PC-3 (cell line): ENCODE measurements at regions not wholly inside any gene's neighbourhood (a gene's known extent, or its start where the extent isn't known, plus 50 kb on each side); places are given as distances from the start of the nearest gene placed in this dataset.

Experiments
- ATAC-seq: fragments of 200-7000 bp; cut with Tn5 transposase; 2 replicates; pipeline ENCODE4 v1.9.1; 2020; ENCODE audit warnings: mild to moderate bottlenecking, moderate library complexity
- BruUV-seq: library from RNA; stranded (reverse); fragments of 400-500 nt; replicated peaks from 2 replicates; lab custom pipeline; 2021; lab: Mats Ljungman, UMichigan
- CTCF ChIA-PET: fragments of 300-600 bp; sonication (Branson Sonifier 250); formaldehyde crosslinking; loops from one replicate; lab custom pipeline; 2022; ENCODE audit warnings: antibody characterized with exemption; lab: Charles Lee
- POLR2A ChIA-PET: fragments of 300-600 bp; sonication (Branson Sonifier 250); formaldehyde crosslinking; loops from one replicate; lab custom pipeline; 2022; ENCODE audit warnings: antibody characterized with exemption; ENCODE audit not compliant: unreplicated experiment; lab: Charles Lee
- DNase-seq: peaks from one replicate; pipeline ENCODE4 v3.0.0-alpha.2; 2015
- H2AFZ ChIP-seq: fragments of 300-600 bp; sonication (generic); 2 replicates; pipeline ENCODE4 v1.6.0; 2016; ENCODE audit warnings: antibody characterized with exemption, low read length
- H3F3A ChIP-seq: fragments of 300-600 bp; sonication (generic); one replicate; pipeline ENCODE4 v1.6.0; 2017; ENCODE audit warnings: antibody characterized with exemption, low read length, control low read depth, mild to moderate bottlenecking; ENCODE audit not compliant: unreplicated experiment
- H3K27ac ChIP-seq: fragments of 300-600 bp; sonication (generic); 2 replicates; pipeline ENCODE4 v1.5.1; 2016; ENCODE audit warnings: mild to moderate bottlenecking, low read length
- H3K27me3 ChIP-seq: fragments of 300-600 bp; sonication (generic); 2 replicates; pipeline ENCODE4 v1.6.1; 2016; ENCODE audit warnings: low read length, mixed read lengths
- H3K36me3 ChIP-seq: fragments of 300-600 bp; sonication (generic); 2 replicates; pipeline ENCODE4 v1.6.1; 2016; ENCODE audit warnings: low read depth, mixed run types, low read length, mixed read lengths
- H3K4me1 ChIP-seq: fragments of 300-600 bp; sonication (generic); 2 replicates; pipeline ENCODE4 v1.5.1; 2016; ENCODE audit warnings: low read length; ENCODE audit not compliant: insufficient read depth
- H3K4me2 ChIP-seq: fragments of 300-600 bp; sonication (generic); 2 replicates; pipeline ENCODE4 v1.6.0; 2016; ENCODE audit warnings: low read length
- H3K4me3 ChIP-seq: fragments of 300-600 bp; sonication (generic); 2 replicates; pipeline ENCODE4 v1.5.1; 2016; ENCODE audit warnings: mild to moderate bottlenecking, low read length, mixed read lengths
- H3K79me2 ChIP-seq: fragments of 300-600 bp; sonication (generic); 2 replicates; pipeline ENCODE4 v1.6.1; 2017; ENCODE audit warnings: low read length, mixed read lengths
- H3K9ac ChIP-seq: fragments of 300-600 bp; sonication (generic); 2 replicates; pipeline ENCODE4 v1.6.0; 2016; ENCODE audit warnings: mild to moderate bottlenecking, low read length
- H3K9me2 ChIP-seq: fragments of 300-600 bp; sonication (generic); replicated peaks from 2 replicates; pipeline ENCODE4 v1.6.1; 2016; ENCODE audit warnings: mixed run types, low read length, mixed read lengths
- H3K9me3 ChIP-seq: fragments of 300-600 bp; sonication (generic); 2 replicates; pipeline ENCODE4 v1.6.1; 2016; ENCODE audit warnings: low read length, mixed read lengths
- H4K20me1 ChIP-seq: fragments of 300-600 bp; sonication (generic); 2 replicates; pipeline ENCODE4 v1.6.1; 2016; ENCODE audit warnings: low read length, mixed read lengths
- EZH2 ChIP-seq: fragments of 300-600 bp; sonication (generic); IDR thresholded peaks from one replicate; pipeline ENCODE4 v1.6.1; 2017; ENCODE audit warnings: antibody characterized with exemption, mild to moderate bottlenecking, low read length; ENCODE audit not compliant: unreplicated experiment
- EZH2phosphoT487 ChIP-seq: fragments of 300-600 bp; sonication (generic); IDR thresholded peaks from 2 replicates; pipeline ENCODE4 v1.6.1; 2018; ENCODE audit warnings: mild to moderate bottlenecking, antibody characterized with exemption, low read length, borderline replicate concordance
- intact Hi-C: fragments of 100-400 bp; cut with micrococcal nuclease; formaldehyde crosslinking; loops from 2 replicates; pipeline ENCODE4 v1.9.0; 2023
- TF ChIP-seq, protein P1 (sequence below): fragments of 300-600 bp; sonication (generic); conservative IDR thresholded peaks from 2 replicates; pipeline ENCODE4 v1.5.1; 2017; ENCODE audit warnings: antibody characterized with exemption, low read depth, mild to moderate bottlenecking, low read length

DNA sequence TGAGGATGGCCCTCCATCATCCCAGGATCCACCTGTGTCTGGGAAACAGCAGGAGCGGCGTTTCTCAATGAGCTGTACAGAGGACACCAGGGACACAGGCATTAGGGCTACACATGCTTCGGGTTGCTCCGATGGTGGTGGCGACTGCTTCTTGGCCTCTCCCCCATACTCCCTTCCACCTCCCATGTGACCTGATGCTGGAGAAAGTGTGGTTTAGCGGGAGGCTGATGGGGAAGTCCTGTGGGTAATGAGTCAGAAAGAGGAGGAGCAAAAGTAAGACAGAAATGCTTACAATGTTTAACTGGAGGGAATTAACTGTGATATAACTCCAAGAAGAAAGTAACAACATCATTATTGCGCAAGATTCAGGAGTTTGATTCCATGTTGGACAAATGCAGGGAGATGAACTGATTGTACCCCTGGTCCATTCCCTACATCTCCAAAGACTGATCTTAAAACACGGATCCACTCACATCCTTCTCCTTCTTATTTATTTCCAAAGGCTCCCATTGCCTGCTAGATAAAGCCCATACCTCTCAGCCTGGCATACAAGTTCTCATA, 186.6 kb downstream of the NRP2 start:
- no TSS peak for BruUV-seq
- intact Hi-C loops: no loop called here
- H2AFZ ChIP-seq: no peak overlapping the region
- no peaks in the 10 kb centered on the region for H3K9me2 ChIP-seq
- no peaks in the 10 kb centered on the region for H3K4me1 ChIP-seq
- ATAC-seq (no peak), DNase-seq (peak; percentile 36)
- TF ChIP-seq EZH2 (no peak), EZH2phosphoT487 (no peak)
- TF ChIP-seq, protein P1, sequence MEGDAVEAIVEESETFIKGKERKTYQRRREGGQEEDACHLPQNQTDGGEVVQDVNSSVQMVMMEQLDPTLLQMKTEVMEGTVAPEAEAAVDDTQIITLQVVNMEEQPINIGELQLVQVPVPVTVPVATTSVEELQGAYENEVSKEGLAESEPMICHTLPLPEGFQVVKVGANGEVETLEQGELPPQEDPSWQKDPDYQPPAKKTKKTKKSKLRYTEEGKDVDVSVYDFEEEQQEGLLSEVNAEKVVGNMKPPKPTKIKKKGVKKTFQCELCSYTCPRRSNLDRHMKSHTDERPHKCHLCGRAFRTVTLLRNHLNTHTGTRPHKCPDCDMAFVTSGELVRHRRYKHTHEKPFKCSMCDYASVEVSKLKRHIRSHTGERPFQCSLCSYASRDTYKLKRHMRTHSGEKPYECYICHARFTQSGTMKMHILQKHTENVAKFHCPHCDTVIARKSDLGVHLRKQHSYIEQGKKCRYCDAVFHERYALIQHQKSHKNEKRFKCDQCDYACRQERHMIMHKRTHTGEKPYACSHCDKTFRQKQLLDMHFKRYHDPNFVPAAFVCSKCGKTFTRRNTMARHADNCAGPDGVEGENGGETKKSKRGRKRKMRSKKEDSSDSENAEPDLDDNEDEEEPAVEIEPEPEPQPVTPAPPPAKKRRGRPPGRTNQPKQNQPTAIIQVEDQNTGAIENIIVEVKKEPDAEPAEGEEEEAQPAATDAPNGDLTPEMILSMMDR: no peak
- H3F3A ChIP-seq: no peaks in the 10 kb centered on the region
- H3K9ac ChIP-seq: no peak overlapping the region
- no peaks in the 10 kb centered on the region for H3K36me3 ChIP-seq
- CTCF ChIA-PET: no interaction called here
- H3K4me2 ChIP-seq: no peak overlapping the region
- H3K27ac ChIP-seq: no peak overlapping the region
- H3K4me3 ChIP-seq: no peak overlapping the region
- POLR2A ChIA-PET: no interaction called here
- H3K27me3 ChIP-seq: peaks cover 27% of the 10 kb centered on the region; the same call in 1 of the 2 replicates
- no peaks in the 10 kb centered on the region for H3K79me2 ChIP-seq
- H3K9me3 ChIP-seq: no peaks in the 10 kb centered on the region
- H4K20me1 ChIP-seq: no peaks in the 10 kb centered on the region

DNA sequence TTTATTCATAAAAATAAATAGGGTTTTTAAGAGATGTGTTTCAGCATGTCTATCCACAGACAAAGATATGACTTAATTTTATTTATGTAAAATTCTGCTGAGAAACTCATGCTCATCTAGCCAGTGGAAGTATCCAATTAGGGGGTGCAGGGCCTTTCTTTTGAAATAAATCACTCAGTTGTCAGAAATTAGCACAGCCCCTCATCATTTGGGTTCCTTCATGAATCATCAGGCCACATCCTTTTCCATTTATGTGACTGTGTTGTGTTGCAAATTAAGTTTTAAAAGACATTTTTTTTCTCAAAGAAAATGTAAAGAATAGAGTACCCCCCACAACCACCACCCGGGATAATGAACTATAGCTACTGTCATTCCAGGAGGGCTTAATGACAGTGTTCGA, 185.8 kb downstream of the NRP2 start:
- Histone ChIP-seq H3K27me3 (peaks cover 28% of the 10 kb centered on the region; the same call in 1 of the 2 replicates), H3K9ac (no peak overlapping the region), H3K9me2 (no peaks in the 10 kb centered on the region), H3K4me2 (no peak overlapping the region), H3K27ac (no peak overlapping the region), H3F3A (no peaks in the 10 kb centered on the region), H3K36me3 (no peaks in the 10 kb centered on the region), H3K4me3 (no peak overlapping the region), H3K79me2 (no peaks in the 10 kb centered on the region), H2AFZ (no peak overlapping the region), H3K4me1 (no peaks in the 10 kb centered on the region), H4K20me1 (no peaks in the 10 kb centered on the region), H3K9me3 (no peaks in the 10 kb centered on the region)
- POLR2A ChIA-PET: no interaction called here
- BruUV-seq: no TSS peak
- no peak for ATAC-seq
- DNase-seq: no peak
- TF ChIP-seq EZH2phosphoT487 (no peak), EZH2 (no peak)
- TF ChIP-seq, protein P1: no peak
- intact Hi-C loops: no loop called here
- CTCF ChIA-PET: no interaction called here

DNA sequence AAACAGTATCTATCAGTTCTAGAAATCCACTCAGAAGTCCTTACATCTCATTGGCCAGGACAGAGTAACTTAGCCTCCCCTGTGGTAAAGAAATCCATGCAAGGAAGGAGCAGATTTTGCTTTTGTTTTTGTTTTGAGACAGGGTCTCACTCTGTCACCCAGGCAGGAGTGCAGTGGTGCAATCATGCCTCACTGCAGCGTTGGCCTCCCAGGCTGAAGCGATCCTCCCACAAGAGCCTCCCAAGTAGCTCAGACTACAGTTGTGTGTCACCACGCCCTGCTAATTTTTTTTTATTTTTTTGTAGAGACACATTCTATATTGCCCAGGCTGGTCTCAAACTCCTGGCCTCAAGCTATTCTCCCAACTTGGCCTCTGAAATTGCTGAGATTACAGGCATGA, 185.1 kb downstream of the NRP2 start:
- no peaks in the 10 kb centered on the region for H3K4me1 ChIP-seq
- H4K20me1 ChIP-seq: no peaks in the 10 kb centered on the region
- H3K9me2 ChIP-seq: no peaks in the 10 kb centered on the region
- no peak overlapping the region for H2AFZ ChIP-seq
- ATAC-seq: no peak
- no peak overlapping the region for H3K4me2 ChIP-seq
- H3K79me2 ChIP-seq: no peaks in the 10 kb centered on the region
- H3K4me3 ChIP-seq: no peak overlapping the region
- CTCF ChIA-PET: no interaction called here
- no peaks in the 10 kb centered on the region for H3K36me3 ChIP-seq
- no peak for DNase-seq
- BruUV-seq: no TSS peak
- H3K9ac ChIP-seq: no peak overlapping the region
- H3K27me3 ChIP-seq: peaks cover 29% of the 10 kb centered on the region; the same call in 1 of the 2 replicates
- TF ChIP-seq EZH2: no peak
- TF ChIP-seq EZH2phosphoT487: no peak
- TF ChIP-seq, protein P1: no peak
- H3F3A ChIP-seq: no peaks in the 10 kb centered on the region
- intact Hi-C loops: no loop called here
- H3K9me3 ChIP-seq: no peaks in the 10 kb centered on the region
- POLR2A ChIA-PET: no interaction called here
- H3K27ac ChIP-seq: no peak overlapping the region
